ENCODE measurements at regions not wholly inside any gene's neighbourhood (a gene's known extent, or its start where the extent isn't known, plus 50 kb on each side); places are given as distances from the start of the nearest gene placed in this dataset.

- in situ Hi-C loops (cut with HindIII; ENCODE audit: low sequenced_read_pairs): no loop called here
Observed at GRCh38 chr1:204814166-204814884, 56.3 kb upstream of the NFASC start.

GRCh38 chr1:204817341-204817740 is 53.3 kb upstream of the NFASC start:
- in situ Hi-C loops (cut with HindIII; ENCODE audit: low sequenced_read_pairs): no loop called here
- DNase-seq (ENCODE audit: low spot score): no peak

More at GRCh38 chr1:204814166-204814884, 56.3 kb upstream of the NFASC start:
- DNase-seq (ENCODE audit: low spot score): no peak

- DNase-seq (ENCODE audit: low spot score): no peak
- in situ Hi-C loops (cut with HindIII; ENCODE audit: low sequenced_read_pairs): no loop called here
Observed at GRCh38 chr1:204818998-204819397, 51.7 kb upstream of the NFASC start.

- in situ Hi-C loops (cut with HindIII; ENCODE audit: low sequenced_read_pairs): no loop called here
- DNase-seq (ENCODE audit: low spot score): peak; percentile 6
Observed at GRCh38 chr1:204819495-204819894, 51.2 kb upstream of the NFASC start.

Measured in G401 (cell line).